ENCODE measurements at regions not wholly inside any gene's neighbourhood (a gene's known extent, or its start where the extent isn't known, plus 50 kb on each side); places are given as distances from the start of the nearest gene placed in this dataset.

GRCh38 chr4:20422398-20422797 lies 170.7 kb downstream of the SLIT2 start:
- Histone ChIP-seq H3K27me3 (ENCODE audit: control insufficient read depth in 2 of 2, insufficient read depth in 2 of 2, low read length in 2 of 2) (no peaks in the 10 kb centered on the region), H3K9me3 (replicated peaks; ENCODE audit: control insufficient read depth, insufficient read depth, low read depth, low read length) (no peaks in the 10 kb centered on the region), H3K4me2 (ENCODE audit: insufficient read depth, low read length) (no peak overlapping the region), H4K20me1 (replicated peaks; ENCODE audit: control insufficient read depth, insufficient read depth, low read length) (no peaks in the 10 kb centered on the region), H3K9me1 (ENCODE audit: control insufficient read depth, insufficient read depth, low read length) (no peaks in the 10 kb centered on the region), H3K4me3 (no peak overlapping the region), H3K9ac (ENCODE audit: insufficient read depth in 1 of 2, low read depth in 2 of 2, low read length in 2 of 2) (no peak overlapping the region), H3K4me1 (replicated peaks in 1 of 2; ENCODE audit: control insufficient read depth in 2 of 2, insufficient read depth in 2 of 2, low read length in 2 of 2) (no peaks in the 10 kb centered on the region), H3K27ac (ENCODE audit: extremely low read depth, low read depth, low read length) (no peak overlapping the region), H2AFZ (ENCODE audit: low read depth, low read length) (no peak overlapping the region), H3K79me2 (ENCODE audit: control insufficient read depth, insufficient read depth, low read length) (no peaks in the 10 kb centered on the region), H3K36me3 (ENCODE audit: control insufficient read depth, insufficient read depth, low read length) (no peaks in the 10 kb centered on the region)
- CTCF ChIA-PET (ENCODE audit: low intra/inter-chr PET ratio) = interaction anchor here (0.6 to 1.5 kb wide), 2 partner anchors 226 to 262 kb away, joined by 3 to 8 read pairs; no protein-coding TSS in a partner anchor
- POLR2A ChIA-PET = no interaction called here
- in situ Hi-C loops (cut with MboI) (loop anchor here (5.0 to 25.0 kb wide), 3 partner anchors 112 to 1340 kb away; no protein-coding TSS in a partner anchor), intact Hi-C loops (cut with micrococcal nuclease) (loop anchor here (1.0 kb wide), 3 partner anchors 122 to 338 kb away; no protein-coding TSS in a partner anchor)
- FAIRE-seq = no peak
- no TSS peak for BruUV-seq (replicated peaks)
- WGBS (ENCODE audit: insufficient coverage, low coverage, missing lambda C conversion rate) = 4% methylated on average over 2 of the region's 2 CpGs
- peak; percentile 18 to 63 (median 37) for DNase-seq (ENCODE audit: extremely low read depth in 1 of 4, low spot score in 3 of 4)
- ATAC-seq = peak; percentile 90
- no peak for TF ChIP-seq ZNF57 (CRISPR knock-in tag; IDR thresholded peaks at IDR 0.05)
- TF ChIP-seq THRAP3 (IDR thresholded peaks at IDR 0.05; ENCODE audit: borderline replicate concordance) = no peak
- peak; percentile 47 for TF ChIP-seq ATF3 (IDR thresholded peaks at IDR 0.05)
- TF ChIP-seq ATF3 (CRISPR knock-in tag; conservative IDR thresholded peaks at IDR 0.05) = no peak
- TF ChIP-seq NR2C2 (CRISPR knock-in tag; IDR thresholded peaks at IDR 0.05) = no peak
- no peak for TF ChIP-seq NR2C2 (tag; IDR thresholded peaks at IDR 0.05)
- no peak for TF ChIP-seq NONO (IDR thresholded peaks at IDR 0.05; ENCODE audit: low read depth in 2 of 2, low read length in 1 of 2)
- TF ChIP-seq ZNF655 (CRISPR knock-in tag; IDR thresholded peaks at IDR 0.05) = no peak
- no peak for TF ChIP-seq CREBBP (IDR thresholded peaks at IDR 0.05; ENCODE audit: low read depth, low read length)
- no peak for TF ChIP-seq ZNF639 (CRISPR knock-in tag; conservative IDR thresholded peaks at IDR 0.05 in 1 of 2, IDR thresholded peaks at IDR 0.05 in 1 of 2)
- no peak for TF ChIP-seq RBM15 (IDR thresholded peaks at IDR 0.05; ENCODE audit: insufficient read depth, low read length)
- no peak for TF ChIP-seq ARID2 (IDR thresholded peaks at IDR 0.05)
- TF ChIP-seq CXXC5 (CRISPR knock-in tag; IDR thresholded peaks at IDR 0.05) = no peak
- TF ChIP-seq ZNF175 (CRISPR knock-in tag; IDR thresholded peaks at IDR 0.05; ENCODE audit: low read depth) = no peak
- no peak for TF ChIP-seq FIP1L1 (IDR thresholded peaks at IDR 0.05; ENCODE audit: low read depth, low read length, poor library complexity, severe bottlenecking)
- TF ChIP-seq ZNF197 (CRISPR knock-in tag; IDR thresholded peaks at IDR 0.05; ENCODE audit: low read depth) = no peak
- TF ChIP-seq E4F1 (CRISPR knock-in tag; IDR thresholded peaks at IDR 0.05; ENCODE audit: borderline replicate concordance) = no peak
